ENCODE measurements at regions not wholly inside any gene's neighbourhood (a gene's known extent, or its start where the extent isn't known, plus 50 kb on each side); places are given as distances from the start of the nearest gene placed in this dataset.
"Not testable (repeated sequence)": the region's sequence is repeated elsewhere in the genome, so short reads cannot be mapped to it uniquely, and the experiment has no call there.

DNA sequence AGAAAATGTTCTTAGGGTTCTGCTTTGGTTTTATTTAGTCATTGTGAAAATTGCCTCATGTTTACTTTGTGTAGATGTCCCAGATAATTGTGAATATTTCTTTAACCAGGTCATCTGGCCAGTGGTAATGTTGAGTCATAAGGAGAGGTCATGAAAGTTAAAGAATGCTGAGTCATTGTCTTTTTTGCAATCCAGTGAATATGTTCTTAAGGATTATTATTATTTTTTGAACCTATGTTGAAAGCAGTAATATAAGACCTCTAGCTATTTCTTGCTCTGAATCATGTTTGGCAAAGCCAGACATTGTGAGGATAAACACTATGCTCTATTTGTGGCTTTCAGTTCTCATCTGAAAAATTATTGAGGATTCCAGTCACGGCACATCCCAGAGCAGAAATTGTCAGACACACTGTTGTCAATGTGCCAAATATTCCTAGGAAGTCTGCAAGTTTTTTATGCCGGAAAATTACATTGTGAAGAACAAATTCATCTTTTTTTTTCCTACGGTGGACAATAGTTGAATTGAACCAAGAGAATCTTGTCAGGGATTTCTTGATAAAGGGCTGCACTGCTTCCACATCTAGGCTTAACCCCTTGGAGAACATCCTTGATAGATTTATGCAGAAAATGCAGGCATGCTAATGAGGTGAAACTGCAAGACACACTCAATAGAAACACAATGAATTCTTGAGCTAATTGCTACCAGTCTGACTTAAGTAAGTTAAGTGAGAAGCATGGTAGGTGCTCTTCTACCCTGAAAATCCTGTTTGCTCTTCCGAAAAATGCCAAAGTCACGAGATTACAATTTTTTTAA, 369.6 kb downstream of the ATP23 start:
- Mint-ChIP-seq H3K27ac (no peak overlapping the region), H3K4me3 (no peak overlapping the region), H3K9me3 (no peaks in the 10 kb centered on the region), H3K27me3 (peaks cover 1% of the 10 kb centered on the region), H3K36me3 (ENCODE audit: low read depth) (no peaks in the 10 kb centered on the region), H3K4me1 (no peaks in the 10 kb centered on the region)
- no peak for DNase-seq
- POLR2A ChIA-PET, result no interaction called here
- CTCF ChIA-PET, result no interaction called here

DNA sequence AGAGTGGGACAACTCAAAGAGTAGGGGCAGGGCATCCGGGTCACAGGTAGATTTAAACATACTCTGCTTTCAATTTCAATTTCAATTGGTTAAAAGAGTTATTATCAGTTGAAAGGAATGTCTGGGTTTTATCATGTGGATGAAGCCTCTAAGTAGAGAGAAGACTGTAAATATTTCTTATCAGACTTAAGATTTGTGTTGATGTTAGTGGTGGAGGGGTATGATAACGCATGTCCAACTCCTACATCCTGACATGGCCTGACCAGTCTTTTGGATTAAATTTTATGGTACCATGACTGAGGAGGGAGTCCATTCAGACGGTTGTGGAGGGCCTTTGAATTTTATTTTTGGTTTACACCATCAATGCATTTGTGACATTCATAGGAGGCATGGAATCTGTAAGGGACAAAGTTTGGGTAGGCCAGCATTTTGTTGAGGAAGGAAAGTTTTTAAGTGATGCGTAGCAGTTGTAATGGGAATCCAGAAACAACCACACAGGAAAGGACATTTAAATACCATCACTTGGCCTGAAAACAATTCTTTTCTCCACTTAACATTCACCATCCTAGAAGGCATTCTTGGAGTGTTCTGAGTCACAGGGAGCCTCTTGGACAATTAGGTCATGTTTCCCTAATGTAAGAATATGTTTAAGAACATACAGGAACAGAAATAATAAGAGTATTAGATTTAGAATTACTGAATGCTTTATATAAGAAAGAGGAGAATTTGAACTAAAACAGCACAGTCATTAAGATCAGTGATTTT, 371.9 kb downstream of the ATP23 start:
- CTCF ChIA-PET, result no interaction called here
- no peaks in the 10 kb centered on the region for H3K27me3 Mint-ChIP-seq

DNA sequence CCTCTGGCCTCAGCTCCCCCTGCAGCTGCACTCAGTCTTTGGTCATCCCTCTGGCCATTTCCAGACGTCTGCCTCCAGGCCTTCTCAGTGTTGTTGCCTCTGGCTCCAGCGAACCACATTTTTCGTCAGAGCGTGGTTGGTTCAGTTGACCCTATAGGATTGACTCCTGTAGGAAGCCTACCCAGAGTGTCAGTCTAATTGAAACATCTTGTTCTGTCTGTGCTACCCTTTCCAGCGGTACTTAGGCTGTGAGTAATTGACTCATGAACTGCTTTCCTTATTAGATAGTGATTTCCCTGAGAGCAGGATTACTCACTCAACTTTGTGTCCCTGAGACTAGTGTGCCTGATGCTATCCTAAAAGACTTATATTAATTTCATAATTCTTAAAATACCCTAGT, 373.2 kb downstream of the ATP23 start:
- CTCF ChIA-PET, result no interaction called here
- POLR2A ChIA-PET, result no interaction called here
- Mint-ChIP-seq H3K27ac (no peak overlapping the region), H3K4me3 (no peak overlapping the region), H3K27me3 (no peaks in the 10 kb centered on the region), H3K4me1 (no peaks in the 10 kb centered on the region), H3K36me3 (ENCODE audit: low read depth) (no peaks in the 10 kb centered on the region), H3K9me3 (no peaks in the 10 kb centered on the region)
- no peak for DNase-seq

More for the DNA sequence above, 371.9 kb downstream of the ATP23 start:
- Mint-ChIP-seq H3K4me1 (no peaks in the 10 kb centered on the region), H3K9me3 (no peaks in the 10 kb centered on the region), H3K27ac (no peak overlapping the region), H3K36me3 (ENCODE audit: low read depth) (no peaks in the 10 kb centered on the region), H3K4me3 (no peak overlapping the region)
- DNase-seq, result no peak
- POLR2A ChIA-PET, result no interaction called here

DNA sequence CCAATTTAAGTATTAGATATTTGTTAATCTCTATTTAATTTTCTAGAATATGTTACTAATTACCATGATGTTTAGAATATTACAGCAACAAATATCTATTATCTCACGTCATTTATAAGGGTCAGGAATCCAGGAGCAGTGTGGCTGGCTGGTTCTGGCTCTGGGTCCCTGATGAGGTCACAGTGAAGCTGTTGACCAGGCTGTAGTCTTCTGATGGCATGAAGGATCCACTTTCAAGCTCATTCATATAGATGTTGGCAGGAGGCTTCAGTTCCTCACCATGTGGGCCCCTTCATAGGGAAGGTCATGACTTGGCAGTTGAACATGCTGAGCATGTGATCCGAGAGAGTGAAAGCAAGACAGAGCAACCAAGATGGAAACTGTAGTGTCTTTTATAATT, 375.6 kb downstream of the ATP23 start:
- POLR2A ChIA-PET, result no interaction called here
- no peak overlapping the region for H3K27ac Mint-ChIP-seq
- no peak for DNase-seq
- CTCF ChIA-PET, result no interaction called here
- no peaks in the 10 kb centered on the region for H3K36me3 Mint-ChIP-seq (ENCODE audit: low read depth)
- H3K4me3 Mint-ChIP-seq, result no peak overlapping the region
- no peaks in the 10 kb centered on the region for H3K4me1 Mint-ChIP-seq
- no peaks in the 10 kb centered on the region for H3K27me3 Mint-ChIP-seq
- no peaks in the 10 kb centered on the region for H3K9me3 Mint-ChIP-seq

DNA sequence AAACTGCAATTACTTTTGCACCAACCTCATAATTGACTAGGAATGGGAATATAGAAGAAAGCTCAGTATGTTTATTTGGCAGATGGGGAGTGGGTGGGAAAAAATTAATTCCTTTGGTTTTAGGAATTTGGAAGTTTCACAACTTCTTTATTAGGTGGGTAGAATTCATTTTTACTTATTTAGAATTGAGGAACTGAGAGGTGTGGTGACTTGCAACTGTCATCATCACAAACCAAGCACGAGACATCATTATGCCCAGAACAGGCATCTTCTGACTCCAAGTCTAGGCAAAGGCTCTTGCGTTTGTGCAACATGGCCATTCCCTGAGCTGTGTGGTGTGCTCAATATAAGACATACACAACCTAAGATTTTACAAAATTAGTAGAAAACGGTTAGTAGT, 380.0 kb downstream of the ATP23 start:
- Mint-ChIP-seq H3K4me3 (no peak overlapping the region), H3K4me1 (no peaks in the 10 kb centered on the region)
- CTCF ChIA-PET, result no interaction called here

DNA sequence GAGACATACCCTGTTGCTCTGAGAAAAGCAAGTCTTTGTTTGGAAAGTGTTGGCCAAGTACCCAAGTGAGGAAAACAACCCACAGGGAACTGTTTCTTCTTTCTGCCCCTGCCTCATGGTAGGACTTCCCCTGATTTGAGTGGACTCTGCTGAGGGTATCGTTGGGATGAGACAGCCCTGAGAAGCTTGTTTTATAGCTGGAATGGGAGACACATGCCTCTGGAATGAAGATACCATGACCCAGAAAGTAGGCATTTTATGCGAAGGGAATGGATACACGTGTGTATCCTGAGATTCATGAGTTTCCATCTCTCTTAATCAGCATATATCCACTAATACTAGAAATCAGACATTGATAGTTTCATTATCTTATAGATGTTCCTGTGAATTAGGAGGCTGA, 382.3 kb downstream of the ATP23 start:
- Mint-ChIP-seq H3K27me3 (no peaks in the 10 kb centered on the region), H3K36me3 (ENCODE audit: low read depth) (no peaks in the 10 kb centered on the region), H3K9me3 (no peaks in the 10 kb centered on the region), H3K27ac (no peak overlapping the region), H3K4me1 (no peaks in the 10 kb centered on the region), H3K4me3 (no peak overlapping the region)
- POLR2A ChIA-PET, result no interaction called here
- CTCF ChIA-PET, result no interaction called here
- no peak for DNase-seq

More for the DNA sequence above, 380.0 kb downstream of the ATP23 start:
- Mint-ChIP-seq H3K9me3 (no peaks in the 10 kb centered on the region), H3K36me3 (ENCODE audit: low read depth) (no peaks in the 10 kb centered on the region), H3K27me3 (no peaks in the 10 kb centered on the region), H3K27ac (no peak overlapping the region)
- DNase-seq, result no peak
- POLR2A ChIA-PET, result no interaction called here

DNA sequence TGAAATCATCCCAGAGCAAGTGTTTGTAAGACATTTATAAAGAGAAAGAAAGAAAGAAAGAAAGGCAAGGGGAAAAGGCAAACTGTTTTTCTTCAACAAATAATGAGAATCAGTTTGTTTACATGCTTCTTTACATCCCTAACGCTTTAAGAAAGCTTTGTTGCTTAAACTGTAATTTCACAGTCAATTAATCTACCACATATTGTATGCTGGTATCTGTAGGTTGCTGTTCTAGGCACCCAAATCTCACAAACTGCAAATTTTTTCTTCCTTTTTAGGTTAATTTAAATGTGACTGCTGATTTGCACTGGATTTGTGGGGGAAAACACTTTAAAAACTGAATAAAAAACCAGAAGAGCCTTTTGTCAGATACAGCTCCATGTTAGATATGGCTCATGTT, 384.2 kb downstream of the ATP23 start:
- CTCF ChIA-PET, result no interaction called here
- Mint-ChIP-seq H3K36me3 (ENCODE audit: low read depth) (no peaks in the 10 kb centered on the region), H3K27ac (no peak overlapping the region), H3K4me1 (no peaks in the 10 kb centered on the region), H3K9me3 (no peaks in the 10 kb centered on the region), H3K27me3 (no peaks in the 10 kb centered on the region), H3K4me3 (no peak overlapping the region)
- no peak for DNase-seq
- POLR2A ChIA-PET, result no interaction called here

DNA sequence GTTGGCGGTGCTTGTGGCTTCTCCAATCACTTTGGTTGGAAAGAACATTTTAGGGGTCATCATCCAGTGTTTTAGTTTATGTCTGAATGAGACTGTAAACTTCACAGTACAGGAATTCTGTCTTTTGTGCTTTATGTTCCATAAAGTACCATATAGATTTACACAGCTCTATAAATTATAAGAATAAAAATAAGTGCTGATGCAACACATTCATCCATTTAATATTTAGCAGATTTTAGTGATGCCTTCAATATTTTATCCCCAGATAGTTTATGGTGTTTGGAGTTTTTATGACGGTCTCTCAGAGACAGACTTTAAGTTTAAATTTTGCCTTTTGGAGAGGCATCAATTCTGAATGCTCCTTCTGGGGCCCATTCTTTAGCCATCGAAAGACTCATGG, 385.2 kb downstream of the ATP23 start:
- H3K4me1 Mint-ChIP-seq, result no peaks in the 10 kb centered on the region
- POLR2A ChIA-PET, result no interaction called here

DNA sequence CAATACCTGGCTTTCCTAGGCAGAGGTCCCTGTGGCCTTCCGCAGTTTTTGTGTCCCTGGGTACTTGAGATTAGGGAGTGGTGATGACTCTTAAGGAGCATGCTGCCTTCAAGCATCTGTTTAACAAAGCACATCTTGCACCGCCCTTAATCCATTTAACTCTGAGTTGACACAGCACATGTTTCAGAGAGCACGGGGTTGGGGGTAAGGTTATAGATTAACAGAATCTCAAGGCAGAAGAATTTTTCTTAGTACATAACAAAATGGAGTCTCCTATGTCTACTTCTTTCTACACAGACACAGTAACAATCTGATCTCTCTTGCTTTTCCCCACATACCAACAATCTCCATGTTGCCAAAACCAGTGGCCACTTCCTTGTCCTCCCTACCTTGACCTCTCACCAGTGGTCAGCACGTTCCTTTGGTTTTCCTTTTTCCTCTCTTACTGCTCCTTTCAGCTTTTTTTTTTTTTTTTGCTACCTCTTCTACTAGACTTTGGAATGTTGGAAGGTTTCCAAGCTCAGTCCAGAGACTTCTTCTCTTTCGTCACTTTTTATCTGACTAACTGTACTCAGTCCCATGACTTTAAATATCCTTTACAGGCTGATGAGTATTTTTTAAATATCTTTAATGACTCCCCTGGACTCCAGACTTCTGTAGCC, 395.3 kb downstream of the ATP23 start:
- DNase-seq; H3K9me3 Mint-ChIP-seq; CTCF ChIA-PET; H3K27ac Mint-ChIP-seq; H3K4me1 Mint-ChIP-seq; H3K4me3 Mint-ChIP-seq; POLR2A ChIA-PET; H3K36me3 Mint-ChIP-seq (ENCODE audit: low read depth); H3K27me3 Mint-ChIP-seq: not testable (repeated sequence)

More for the DNA sequence above, 385.2 kb downstream of the ATP23 start:
- Mint-ChIP-seq H3K36me3 (ENCODE audit: low read depth) (no peaks in the 10 kb centered on the region), H3K27me3 (no peaks in the 10 kb centered on the region), H3K4me3 (no peak overlapping the region), H3K9me3 (no peaks in the 10 kb centered on the region), H3K27ac (no peak overlapping the region)
- DNase-seq, result no peak
- CTCF ChIA-PET, result no interaction called here

DNA sequence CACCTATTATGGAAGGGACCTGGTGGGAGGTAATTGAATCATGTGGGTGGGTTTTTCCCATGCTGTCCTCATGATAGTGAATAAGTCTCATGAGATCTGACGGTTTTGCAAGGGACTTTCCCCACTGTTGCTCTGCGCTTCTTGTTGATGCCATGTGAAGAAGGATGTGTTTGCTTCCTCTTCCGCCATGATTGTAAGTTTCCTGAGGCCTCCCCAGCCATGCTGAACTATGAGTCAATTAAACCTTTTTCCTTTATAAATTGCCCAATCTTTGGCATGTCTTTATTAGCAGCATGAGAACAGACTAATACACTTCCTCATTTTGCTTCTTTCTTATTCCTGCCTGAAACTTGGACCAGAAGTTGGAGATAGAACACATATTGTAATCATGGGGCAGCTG, 396.2 kb downstream of the ATP23 start:
- H3K9me3 Mint-ChIP-seq; H3K27me3 Mint-ChIP-seq; H3K27ac Mint-ChIP-seq; H3K4me1 Mint-ChIP-seq; H3K4me3 Mint-ChIP-seq; POLR2A ChIA-PET; H3K36me3 Mint-ChIP-seq (ENCODE audit: low read depth); DNase-seq; CTCF ChIA-PET: not testable (repeated sequence)

DNA sequence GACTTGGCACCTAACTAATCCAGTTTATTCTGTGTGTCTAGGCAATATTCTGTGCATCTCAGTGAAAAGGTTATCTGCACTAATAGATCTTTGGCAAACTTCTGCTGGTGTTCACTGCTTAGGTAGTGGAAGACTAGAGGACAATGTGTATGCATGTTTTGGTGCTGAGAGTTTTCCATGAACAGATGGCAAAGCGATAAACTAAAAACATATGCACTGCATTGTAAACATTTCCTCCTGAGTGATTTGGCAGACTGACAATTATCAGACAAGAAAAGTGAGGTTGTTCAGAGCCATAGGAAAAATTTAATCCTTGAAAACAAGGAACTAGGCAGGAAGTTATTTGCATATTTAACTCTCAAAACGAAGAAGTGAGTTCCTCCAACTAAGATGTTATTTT, 400.4 kb downstream of the ATP23 start:
- Mint-ChIP-seq H3K9me3 (no peaks in the 10 kb centered on the region), H3K4me3 (no peak overlapping the region), H3K27me3 (peaks cover 5% of the 10 kb centered on the region), H3K27ac (no peak overlapping the region), H3K4me1 (no peaks in the 10 kb centered on the region), H3K36me3 (ENCODE audit: low read depth) (no peaks in the 10 kb centered on the region)
- ChIA-PET CTCF (no interaction called here), POLR2A (no interaction called here)
- DNase-seq, result no peak

DNA sequence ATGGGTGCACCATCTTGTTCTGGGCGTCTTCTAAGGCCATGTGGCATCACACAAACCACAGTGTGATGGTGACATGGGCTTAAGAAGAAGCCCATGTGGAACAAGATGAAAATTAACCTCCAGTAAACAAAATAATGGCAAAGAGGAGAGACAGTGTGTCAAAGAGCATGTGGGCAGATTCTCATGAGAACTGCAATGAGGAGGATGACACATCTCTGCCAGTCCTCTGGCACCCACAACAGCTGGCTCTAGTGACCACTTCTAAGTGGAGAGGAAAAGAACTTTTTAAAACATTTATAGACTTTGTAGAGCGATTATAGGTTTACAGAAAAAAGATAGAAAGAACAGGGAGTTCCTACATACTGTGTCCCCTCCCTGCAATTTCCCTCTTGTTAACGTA, 401.4 kb downstream of the ATP23 start:
- no peak for DNase-seq
- ChIA-PET CTCF (no interaction called here), POLR2A (no interaction called here)
- H3K36me3 Mint-ChIP-seq (ENCODE audit: low read depth), result no peaks in the 10 kb centered on the region
- H3K4me1 Mint-ChIP-seq, result no peaks in the 10 kb centered on the region
- H3K4me3 Mint-ChIP-seq, result no peak overlapping the region
- no peak overlapping the region for H3K27ac Mint-ChIP-seq
- peaks cover 5% of the 10 kb centered on the region for H3K27me3 Mint-ChIP-seq
- H3K9me3 Mint-ChIP-seq, result no peaks in the 10 kb centered on the region

DNA sequence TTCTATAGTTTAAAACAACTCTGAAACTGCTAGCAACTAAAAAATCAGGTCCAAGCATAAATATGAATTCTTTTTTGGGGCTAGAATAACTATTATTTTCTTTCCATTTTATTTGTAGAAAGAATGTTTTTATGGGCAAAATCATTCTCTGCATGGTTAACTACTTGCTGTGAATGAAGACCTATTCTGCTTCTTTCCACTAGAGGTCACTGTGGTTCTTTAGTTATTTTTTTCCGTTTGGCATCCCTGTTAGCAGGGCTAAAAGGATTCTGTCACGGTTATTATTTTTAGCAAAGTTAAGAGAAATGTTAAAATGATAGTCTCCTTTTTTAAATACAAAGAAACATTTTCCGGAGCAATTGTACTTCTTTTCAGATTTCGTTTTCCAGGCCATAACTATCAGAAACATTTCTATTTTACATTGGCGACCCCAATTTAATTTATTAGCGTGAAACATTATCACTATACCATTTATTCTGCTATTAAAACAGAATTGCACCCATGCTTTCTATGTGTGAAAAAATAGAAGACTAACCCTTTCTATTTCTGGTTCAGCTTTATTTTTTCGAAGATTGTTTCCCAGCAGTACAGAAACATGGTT, 404.8 kb downstream of the ATP23 start:
- Mint-ChIP-seq H3K27ac (no peak overlapping the region), H3K36me3 (ENCODE audit: low read depth) (no peaks in the 10 kb centered on the region), H3K4me1 (no peaks in the 10 kb centered on the region), H3K4me3 (no peak overlapping the region), H3K27me3 (peaks cover 1% of the 10 kb centered on the region), H3K9me3 (no peaks in the 10 kb centered on the region)
- no peak for DNase-seq
- CTCF ChIA-PET, result interaction anchor here (1.5 to 4.2 kb wide), 2 partner anchors 95 to 98 kb away, joined by 4 to 20 read pairs; no protein-coding TSS in a partner anchor
- POLR2A ChIA-PET, result no interaction called here

Data from activated CD4-positive, alpha-beta memory T cell treated with anti-CD3 and anti-CD28 coated beads, Interleukin-2, amount 10 ng/mL, durations not matched to agents 7 days and 5 days (primary cell).